Loucy (cell line): ENCODE measurements at regions not wholly inside any gene's neighbourhood (a gene's known extent, or its start where the extent isn't known, plus 50 kb on each side); places are given as distances from the start of the nearest gene placed in this dataset.

Experiments used
- CTCF ChIP-seq: fragments of 200-600 bp; sonication (generic); conservative IDR thresholded peaks from 2 replicates; pipeline ENCODE4 v1.5.1; 2014; ENCODE audit warnings: mild to moderate bottlenecking, antibody characterized with exemption, low read length
- EZH2phosphoT487 ChIP-seq: fragments of 200-600 bp; IDR thresholded peaks from 2 replicates; pipeline ENCODE4 v1.6.1; 2018; ENCODE audit warnings: antibody characterized with exemption, mild to moderate bottlenecking, moderate library complexity, borderline replicate concordance

GRCh38 chr18:38576916-38577315 lies 1011.3 kb upstream of the CELF4 start:
- TF ChIP-seq CTCF = no peak
- TF ChIP-seq EZH2phosphoT487 = no peak
